Pancreas (tissue), 10 donors: ENCODE measurements at regions not wholly inside any gene's neighbourhood (a gene's known extent, or its start where the extent isn't known, plus 50 kb on each side); places are given as distances from the start of the nearest gene placed in this dataset.

Source experiments
- ATAC-seq, 4 donors: fragments of 200-7000 bp; cut with Tn5 transposase; one replicate each; pipeline versions ENCODE4 v1.8.0 to v1.9.1; 2020; ENCODE audit warnings: mild to moderate bottlenecking in 4 of 4, moderate library complexity in 4 of 4
- DNase-seq, 6 donors: peaks; one replicate each; pipeline ENCODE4 v3.0.0-alpha.2; 2020
- FAIRE-seq: peaks from 2 replicates; lab custom pipeline; 2012; peaks lifted over from hg19 to GRCh38; lab: Jason Lieb, UNC
- H3K27ac ChIP-seq, 4 donors: fragments of 200-600 bp; sonication (generic); 1 replicate in 3 of 4; 2 replicates in 1 of 4; pipeline versions ENCODE4 v1.5.0 to v1.8.0; 2020
- H3K27me3 ChIP-seq, 4 donors: fragments of 200-600 bp; one replicate each; pipeline ENCODE4 v1.8.0; 2021
- H3K36me3 ChIP-seq, 3 donors: fragments of 200-600 bp; sonication (generic) in 1 of 3; one replicate each; pipeline versions ENCODE4 v1.5.0 to v1.8.0; 2020 to 2021
- H3K4me1 ChIP-seq, 3 donors: fragments of 200-600 bp; one replicate each; pipeline ENCODE4 v1.8.0; 2021
- H3K4me3 ChIP-seq, 4 donors: fragments of 200-600 bp; sonication (generic) in 2 of 4; one replicate each; pipeline versions ENCODE4 v1.5.0 to v1.8.0; 2020 to 2021
- H3K9me3 ChIP-seq, 4 donors: fragments of 200-600 bp; one replicate each; pipeline ENCODE4 v1.8.0; 2021
- WGBS, 2 donors: extraction: QIAGEN DNeasy Blood & Tissue Kit; methylation state at CpG; one replicate each; pipeline ENCODE4 v1.1.7; 2013; 5-methylcytosine and 5-hydroxymethylcytosine counted together
- intact Hi-C, 3 donors: fragments of 100-400 bp; cut with DNase I; formaldehyde crosslinking; loops; one replicate each; pipeline versions ENCODE4 v1.11.1 to v1.14.2; 2022
- TF ChIP-seq, protein P1 (sequence below), 4 donors: fragments of 200-600 bp; sonication (generic) in 3 of 4; IDR thresholded peaks; one replicate each; pipeline versions ENCODE4 v1.5.0 to v1.8.0; 2021; ENCODE audit warnings: antibody characterized with exemption in 4 of 4
- donor health status: healthy with polysubstance abuse.
- donor health status: DM: no; HTN: no; CAD: no; lungs with moderate emphysema.
- donor health status: DM: no; HTN: no; CAD: no.
- donor health status: control.
- donor health status: control.
- donor health status: Bipolar disorder and iron deficiency.
- donor health status: DM: yes; HTN: yes; CAD: no.
- donor health status: DM: no; HTN: no; CAD: no.
- donor health status: DM: no; HTN: no; CAD: no.
- donor health status: DM: yes; HTN: yes; CAD: no.

DNA sequence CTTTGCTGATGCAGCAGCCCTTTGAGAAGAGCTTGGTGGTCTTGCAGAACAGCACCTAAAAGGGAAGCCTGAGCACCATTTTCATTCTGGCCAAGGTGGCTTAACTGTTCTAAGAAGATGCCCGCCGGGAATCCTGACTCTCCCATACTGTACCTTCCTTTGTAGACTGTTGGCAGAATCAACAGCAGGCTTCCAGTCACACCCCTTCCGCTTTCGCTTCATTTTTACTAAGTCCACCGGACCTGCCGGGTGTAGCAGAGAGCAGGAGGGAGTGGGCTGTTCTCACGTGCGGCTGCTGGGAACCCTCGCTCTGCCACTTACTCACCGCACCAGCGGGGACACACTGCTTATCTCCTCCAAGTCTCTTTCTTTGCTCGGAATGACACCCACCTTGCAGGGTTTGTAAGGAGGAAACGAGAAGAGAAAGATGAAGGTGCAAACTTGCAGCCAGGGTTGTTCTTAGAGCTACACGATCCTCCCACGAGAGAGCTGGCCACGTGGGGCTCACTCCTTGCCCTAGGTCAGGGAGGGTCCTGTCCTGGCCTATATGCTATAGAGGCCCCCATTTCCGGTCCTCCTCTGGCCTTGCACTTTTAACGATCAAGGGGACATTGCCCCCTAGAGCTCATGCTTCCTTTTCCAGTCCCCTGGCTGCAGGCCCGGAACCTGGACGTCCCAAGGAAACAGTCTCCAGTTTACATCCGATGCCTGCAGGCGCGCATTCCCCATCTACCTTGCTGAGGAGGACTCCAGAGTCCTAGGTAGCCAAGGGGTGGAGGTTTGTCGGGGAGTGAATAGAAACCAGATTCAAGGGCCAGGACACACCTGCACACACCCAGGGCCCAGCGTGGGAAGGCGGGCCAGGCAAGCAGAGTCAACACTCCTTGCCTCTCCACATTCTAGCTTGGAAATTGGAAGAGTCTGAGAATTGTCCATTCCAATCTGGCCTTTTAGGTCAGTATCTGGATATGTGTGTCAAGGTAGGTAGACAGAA is 453.6 kb downstream of the IRS2 start:
- Histone ChIP-seq H3K4me1 (no peaks in the 10 kb centered on the region), H3K27me3 (no peaks in the 10 kb centered on the region), H3K4me3 (no peak overlapping the region), H3K9me3 (no peaks in the 10 kb centered on the region), H3K27ac (no peak overlapping the region), H3K36me3 (no peaks in the 10 kb centered on the region)
- no peak for ATAC-seq
- intact Hi-C loops, result no loop called here
- TF ChIP-seq, protein P1, sequence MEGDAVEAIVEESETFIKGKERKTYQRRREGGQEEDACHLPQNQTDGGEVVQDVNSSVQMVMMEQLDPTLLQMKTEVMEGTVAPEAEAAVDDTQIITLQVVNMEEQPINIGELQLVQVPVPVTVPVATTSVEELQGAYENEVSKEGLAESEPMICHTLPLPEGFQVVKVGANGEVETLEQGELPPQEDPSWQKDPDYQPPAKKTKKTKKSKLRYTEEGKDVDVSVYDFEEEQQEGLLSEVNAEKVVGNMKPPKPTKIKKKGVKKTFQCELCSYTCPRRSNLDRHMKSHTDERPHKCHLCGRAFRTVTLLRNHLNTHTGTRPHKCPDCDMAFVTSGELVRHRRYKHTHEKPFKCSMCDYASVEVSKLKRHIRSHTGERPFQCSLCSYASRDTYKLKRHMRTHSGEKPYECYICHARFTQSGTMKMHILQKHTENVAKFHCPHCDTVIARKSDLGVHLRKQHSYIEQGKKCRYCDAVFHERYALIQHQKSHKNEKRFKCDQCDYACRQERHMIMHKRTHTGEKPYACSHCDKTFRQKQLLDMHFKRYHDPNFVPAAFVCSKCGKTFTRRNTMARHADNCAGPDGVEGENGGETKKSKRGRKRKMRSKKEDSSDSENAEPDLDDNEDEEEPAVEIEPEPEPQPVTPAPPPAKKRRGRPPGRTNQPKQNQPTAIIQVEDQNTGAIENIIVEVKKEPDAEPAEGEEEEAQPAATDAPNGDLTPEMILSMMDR (IDR thresholded peaks at IDR 0.05), result no peak
- FAIRE-seq, result no peak
- no peak for DNase-seq
- WGBS, 2 donors, result 73 to 80% methylated on average over 26 of the region's 26 CpGs

DNA sequence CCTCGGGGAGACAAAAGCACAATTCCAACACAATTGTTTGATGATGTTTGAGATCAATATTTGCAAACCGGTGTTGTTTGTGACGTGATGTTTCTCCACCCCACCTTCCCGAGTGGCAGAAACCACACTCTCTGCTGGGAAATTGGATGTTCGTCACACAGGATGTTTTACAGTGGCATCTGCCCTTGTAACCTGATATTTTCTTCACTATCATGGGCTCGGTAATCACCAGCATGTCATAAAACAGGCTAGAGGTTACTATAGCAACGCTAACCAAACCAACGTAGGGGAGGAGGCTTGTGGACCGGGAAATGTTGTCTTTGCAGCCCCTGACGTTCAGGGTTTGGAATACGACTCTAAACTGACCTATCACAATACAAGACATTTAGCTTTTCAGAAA is 454.5 kb downstream of the IRS2 start:
- TF ChIP-seq, protein P1 (IDR thresholded peaks at IDR 0.05), result no peak
- FAIRE-seq, result no peak
- H3K27me3 ChIP-seq, result no peaks in the 10 kb centered on the region
- no peaks in the 10 kb centered on the region for H3K9me3 ChIP-seq
- H3K36me3 ChIP-seq, result no peaks in the 10 kb centered on the region
- H3K27ac ChIP-seq, result no peak overlapping the region
- intact Hi-C loops, result no loop called here
- WGBS, 2 donors, result 9 to 11% methylated on average over 11 of the region's 11 CpGs
- no peak for DNase-seq
- H3K4me1 ChIP-seq, result no peaks in the 10 kb centered on the region
- peak in 3 of 4 donors; percentile 13 to 83 (median 80) for ATAC-seq
- no peak overlapping the region for H3K4me3 ChIP-seq

DNA sequence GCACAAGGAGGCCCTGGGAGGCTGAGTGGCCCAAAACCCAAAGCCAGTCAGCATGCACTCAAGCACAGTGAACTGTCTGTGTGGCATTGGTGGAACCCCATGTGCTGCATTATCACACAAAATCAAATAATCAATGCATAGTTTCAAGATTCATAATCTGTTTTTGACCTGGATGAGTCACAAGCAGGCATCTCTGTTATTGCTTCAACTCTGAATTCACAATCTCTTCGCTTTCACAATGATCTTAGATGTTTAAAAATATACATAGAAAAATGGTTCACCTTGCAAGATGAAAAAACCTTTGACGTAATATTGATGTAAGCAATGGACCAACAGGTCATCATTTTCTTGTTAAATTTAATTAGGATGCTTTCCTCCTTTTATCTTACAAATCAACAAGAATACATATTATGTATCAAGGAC is 455.4 kb downstream of the IRS2 start:
- ATAC-seq (no peak), DNase-seq (no peak), FAIRE-seq (no peak)
- TF ChIP-seq, protein P1 (IDR thresholded peaks at IDR 0.05), result no peak
- WGBS, 2 donors, result 81 to 83% methylated on average over 2 of the region's 2 CpGs
- Histone ChIP-seq H3K4me1 (no peaks in the 10 kb centered on the region), H3K4me3 (no peak overlapping the region), H3K9me3 (no peaks in the 10 kb centered on the region), H3K27ac (no peak overlapping the region), H3K36me3 (no peaks in the 10 kb centered on the region), H3K27me3 (no peaks in the 10 kb centered on the region)
- intact Hi-C loops, result no loop called here

DNA sequence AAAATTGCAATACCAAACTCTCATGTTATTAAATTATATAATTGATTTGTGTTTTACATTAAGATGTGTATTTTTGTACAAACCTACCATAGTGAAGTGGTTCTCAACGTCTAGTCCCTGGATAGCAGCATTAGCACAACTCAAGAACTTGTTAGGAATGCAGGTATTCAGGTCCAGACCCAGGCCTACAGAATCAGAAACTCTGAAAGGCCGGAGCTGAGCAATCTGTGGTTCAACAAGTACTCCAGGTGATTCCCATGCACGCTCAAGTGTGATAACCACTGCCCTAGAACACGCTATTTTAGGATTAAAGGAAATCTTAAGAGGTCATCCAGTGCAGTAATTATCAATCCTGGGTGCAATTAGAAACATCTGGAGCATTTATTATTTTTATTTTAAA is 456.3 kb downstream of the IRS2 start:
- FAIRE-seq, result no peak
- Histone ChIP-seq H3K9me3 (no peaks in the 10 kb centered on the region), H3K27me3 (no peaks in the 10 kb centered on the region), H3K4me3 (no peak overlapping the region), H3K36me3 (no peaks in the 10 kb centered on the region), H3K4me1 (no peaks in the 10 kb centered on the region), H3K27ac (no peak overlapping the region)
- no peak for DNase-seq
- intact Hi-C loops, result no loop called here
- ATAC-seq, result no peak
- TF ChIP-seq, protein P1 (IDR thresholded peaks at IDR 0.05), result no peak
- WGBS, 2 donors, result 61% methylated on average over 4 of the region's 4 CpGs

DNA sequence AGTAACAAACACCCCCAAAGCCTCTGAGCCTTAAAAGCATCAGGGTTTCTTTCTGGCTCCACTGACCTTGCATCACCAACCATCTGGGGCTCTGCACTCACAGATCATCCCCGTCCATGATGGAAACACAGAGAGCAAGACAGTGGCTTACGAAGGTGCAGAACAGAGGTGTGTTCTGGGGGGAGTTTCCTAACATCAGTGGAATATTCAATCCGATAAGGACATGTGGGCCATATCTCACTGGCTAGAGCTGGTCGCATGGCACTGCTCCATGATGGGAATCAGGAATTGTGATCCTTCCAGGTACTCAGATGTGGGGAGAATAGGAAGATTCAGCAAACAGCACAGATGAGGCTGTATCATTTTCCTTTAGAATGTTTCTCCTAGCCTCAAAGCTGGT is 457.2 kb downstream of the IRS2 start:
- ATAC-seq, result no peak

More for the DNA sequence above, 457.2 kb downstream of the IRS2 start:
- H3K4me1 ChIP-seq, result no peaks in the 10 kb centered on the region
- H3K36me3 ChIP-seq, result no peaks in the 10 kb centered on the region
- no peak for DNase-seq
- intact Hi-C loops, result no loop called here
- no peaks in the 10 kb centered on the region for H3K9me3 ChIP-seq
- FAIRE-seq, result no peak
- TF ChIP-seq, protein P1 (IDR thresholded peaks at IDR 0.05), result no peak
- WGBS, 2 donors, result 79 to 81% methylated on average over 4 of the region's 4 CpGs
- no peaks in the 10 kb centered on the region for H3K27me3 ChIP-seq
- H3K4me3 ChIP-seq, result no peak overlapping the region
- H3K27ac ChIP-seq, result no peak overlapping the region
